GM19351 (cell line): ENCODE measurements at regions not wholly inside any gene's neighbourhood (a gene's known extent, or its start where the extent isn't known, plus 50 kb on each side); places are given as distances from the start of the nearest gene placed in this dataset.

Experiments
- ATAC-seq: cut with Tn5 transposase; IDR thresholded peaks from one replicate; pipeline ENCODE4 v1.9.1; 2021; ENCODE audit warnings: mild to moderate bottlenecking, moderate library complexity; ENCODE audit not compliant: unreplicated experiment

- no peak for ATAC-seq
Observed at GRCh38 chr5:92904021-92904420, 677.0 kb downstream of the NR2F1-AS1 start.

DNA sequence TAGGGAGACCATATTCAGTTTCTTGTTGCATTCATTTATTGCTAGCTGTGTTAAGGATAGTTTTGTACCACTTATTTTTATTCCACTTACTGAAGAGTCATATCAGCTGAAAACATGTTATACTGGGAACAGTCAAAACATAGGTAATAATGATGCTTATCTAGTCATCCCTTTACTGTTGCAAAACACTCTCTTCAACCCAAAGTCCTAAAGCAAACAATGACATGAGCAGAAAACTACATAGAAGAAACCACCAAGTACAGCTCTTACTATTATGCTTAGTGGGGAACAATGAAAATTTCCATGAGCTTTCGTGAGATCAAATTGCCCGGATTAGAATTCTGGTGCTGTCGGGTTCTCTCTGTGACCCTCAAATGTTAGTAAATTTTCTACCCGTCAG lies 681.4 kb downstream of the NR2F1-AS1 start:
- no peak for ATAC-seq

GRCh38 chr5:92896722-92897121 lies 684.3 kb downstream of the NR2F1-AS1 start:
- ATAC-seq = no peak

DNA sequence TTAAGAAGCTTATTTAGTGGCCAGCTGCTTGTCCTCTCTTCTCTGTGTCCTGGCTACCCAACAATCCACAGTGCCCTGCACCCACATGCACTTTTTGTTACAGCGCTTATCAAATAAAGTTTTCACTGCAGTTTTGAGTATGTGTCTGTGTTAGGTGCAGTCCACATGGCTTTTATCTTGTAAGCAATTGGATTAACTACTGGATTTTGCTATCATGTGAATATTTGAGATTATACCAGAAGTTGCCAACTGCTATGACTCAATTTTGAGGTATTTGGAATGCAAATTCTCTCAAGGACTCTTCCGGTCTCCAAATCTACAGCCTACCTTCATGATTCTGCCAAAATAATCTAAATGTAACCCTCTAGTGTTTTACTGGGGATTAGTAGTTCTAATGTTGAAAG lies 690.2 kb downstream of the NR2F1-AS1 start:
- no peak for ATAC-seq

DNA sequence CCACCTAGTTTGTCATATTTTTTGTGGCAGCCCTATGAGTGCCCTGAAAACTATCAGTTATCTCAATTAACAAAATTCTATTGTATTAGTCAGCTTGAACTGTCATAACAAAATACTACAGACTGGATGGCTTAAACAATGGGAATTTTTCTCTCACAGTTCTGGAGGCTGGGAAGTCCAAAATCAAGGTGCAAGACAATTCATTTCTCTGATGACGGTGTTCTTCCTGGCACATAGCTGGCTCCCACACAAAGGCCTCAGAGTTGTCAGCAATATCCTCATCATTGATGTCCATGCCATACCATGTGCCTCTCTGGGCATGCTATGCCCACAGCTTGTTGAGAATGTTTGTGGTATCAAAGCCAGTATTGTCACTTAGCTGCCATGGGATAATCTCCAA lies 691.9 kb downstream of the NR2F1-AS1 start:
- ATAC-seq = no peak

- ATAC-seq = no peak
Observed at GRCh38 chr5:92887254-92887653, 693.8 kb downstream of the NR2F1-AS1 start.

GRCh38 chr5:92886751-92887150 lies 694.3 kb downstream of the NR2F1-AS1 start:
- no peak for ATAC-seq

- ATAC-seq = no peak
Observed at GRCh38 chr5:92885950-92886349, 695.1 kb downstream of the NR2F1-AS1 start.

GRCh38 chr5:92884469-92884868 lies 696.5 kb downstream of the NR2F1-AS1 start:
- no peak for ATAC-seq

- no peak for ATAC-seq
Observed at GRCh38 chr5:92879806-92880543, 701.0 kb downstream of the NR2F1-AS1 start.

GRCh38 chr5:92874790-92875189 lies 706.2 kb downstream of the NR2F1-AS1 start:
- no peak for ATAC-seq

DNA sequence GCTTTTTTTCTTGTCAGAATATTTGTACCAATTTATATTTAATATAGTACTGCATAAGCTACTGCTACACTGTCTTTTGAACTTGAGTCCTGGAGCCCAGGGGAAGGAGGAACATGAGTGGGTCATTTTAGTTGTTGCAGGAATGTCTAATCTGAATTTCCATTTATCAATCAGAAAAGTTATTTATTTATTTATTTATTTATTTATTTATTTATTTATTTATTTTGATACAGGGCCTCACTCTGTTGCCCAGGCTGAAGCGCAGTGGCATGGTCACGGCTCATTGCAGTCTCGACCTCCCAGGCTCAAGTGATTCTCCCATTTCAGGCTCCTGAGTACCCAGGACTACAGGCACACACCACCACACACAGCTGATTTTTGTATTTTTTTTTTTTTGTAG lies 712.6 kb downstream of the NR2F1-AS1 start:
- no peak for ATAC-seq

DNA sequence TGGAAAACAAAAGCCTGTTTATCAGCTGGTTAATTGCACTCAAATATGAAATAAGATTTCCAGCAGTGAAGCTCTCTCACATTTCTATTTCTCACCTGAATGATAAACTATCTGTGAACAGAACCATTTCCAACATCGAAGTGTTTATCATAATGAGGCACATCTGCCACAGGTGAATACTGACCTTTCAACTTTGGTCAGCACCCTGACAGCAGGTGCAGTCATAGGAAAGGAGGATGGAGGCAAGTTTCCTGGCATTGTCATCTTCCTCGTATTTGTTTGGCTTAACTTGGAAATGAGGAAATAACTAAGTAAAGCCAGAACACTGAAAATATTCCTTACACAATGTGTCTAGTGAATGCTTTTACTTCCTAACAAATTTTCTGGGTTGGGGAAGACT lies 716.4 kb downstream of the NR2F1-AS1 start:
- ATAC-seq = no peak

DNA sequence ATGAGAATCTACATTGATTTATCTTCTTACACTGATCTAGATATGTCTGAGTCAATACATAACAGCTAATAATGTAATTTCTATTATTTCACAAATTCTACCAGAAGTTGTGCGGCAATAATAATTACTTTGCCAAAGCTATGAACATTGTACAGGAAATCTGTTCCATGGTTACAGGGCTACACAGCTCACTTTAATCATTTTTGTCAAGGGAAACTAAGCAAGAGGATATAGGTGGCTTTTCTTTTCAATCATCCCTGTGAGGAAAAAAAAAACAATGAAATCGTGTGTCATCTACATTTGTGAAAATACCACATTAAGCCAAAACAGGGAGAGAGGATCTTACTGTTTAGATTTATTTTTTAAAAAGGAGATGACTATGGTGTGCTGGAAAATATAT lies 717.4 kb downstream of the NR2F1-AS1 start:
- no peak for ATAC-seq

DNA sequence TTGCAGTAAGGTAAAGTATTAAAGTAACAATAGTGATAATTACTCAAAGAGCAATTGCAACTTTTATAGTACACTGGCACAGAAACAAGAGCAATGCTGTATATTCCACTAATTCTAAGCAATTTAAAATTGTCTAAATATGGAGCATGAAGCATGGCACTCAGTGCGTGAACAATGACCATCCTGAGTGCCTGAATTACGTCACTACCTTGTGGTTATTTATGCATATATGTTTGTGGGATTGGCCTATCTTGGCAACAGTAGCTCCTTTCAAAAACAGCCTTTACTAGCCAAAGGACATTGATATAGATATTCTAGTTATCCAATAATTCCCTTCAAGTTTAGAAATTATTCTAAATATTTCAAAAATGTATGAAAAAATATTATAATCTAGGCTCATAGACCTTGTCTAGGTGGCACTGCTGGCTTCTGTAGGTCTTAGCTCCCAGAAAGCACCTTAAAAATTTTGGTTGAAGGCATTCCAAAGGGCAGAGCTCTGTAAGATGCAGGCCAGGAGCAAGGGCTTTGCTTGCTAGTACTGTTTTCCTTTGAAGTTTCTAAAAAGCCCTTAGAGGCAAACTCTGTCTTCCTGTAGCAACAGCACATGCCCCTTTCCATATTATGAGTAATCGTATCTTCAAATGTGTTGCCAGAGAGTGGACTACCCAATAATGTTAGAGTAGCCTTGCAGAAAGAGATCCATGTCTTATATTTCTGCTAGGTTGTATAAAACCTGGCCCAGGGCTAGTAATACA lies 719.3 kb downstream of the NR2F1-AS1 start:
- no peak for ATAC-seq

- ATAC-seq = no peak
Observed at GRCh38 chr5:92860061-92860460, 721.0 kb downstream of the NR2F1-AS1 start.

DNA sequence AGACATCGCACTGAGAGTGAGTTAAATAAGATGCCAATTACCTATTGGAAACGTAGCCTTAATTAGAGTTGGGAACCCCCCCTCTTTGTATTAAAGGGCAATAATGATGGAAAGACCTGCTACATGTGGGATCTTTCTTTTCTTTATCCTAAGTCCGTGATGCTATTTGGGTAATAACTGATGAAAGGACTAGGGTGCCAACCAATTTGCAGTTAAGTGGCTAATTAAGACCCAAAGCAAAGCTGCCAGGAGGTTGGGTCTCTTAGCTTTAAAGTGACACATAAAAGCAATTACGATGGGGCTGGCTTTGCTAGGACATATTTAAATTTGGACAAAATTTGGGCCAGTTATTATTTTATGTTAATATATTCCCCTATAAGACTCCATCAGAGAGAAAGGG lies 728.8 kb downstream of the NR2F1-AS1 start:
- ATAC-seq = no peak

DNA sequence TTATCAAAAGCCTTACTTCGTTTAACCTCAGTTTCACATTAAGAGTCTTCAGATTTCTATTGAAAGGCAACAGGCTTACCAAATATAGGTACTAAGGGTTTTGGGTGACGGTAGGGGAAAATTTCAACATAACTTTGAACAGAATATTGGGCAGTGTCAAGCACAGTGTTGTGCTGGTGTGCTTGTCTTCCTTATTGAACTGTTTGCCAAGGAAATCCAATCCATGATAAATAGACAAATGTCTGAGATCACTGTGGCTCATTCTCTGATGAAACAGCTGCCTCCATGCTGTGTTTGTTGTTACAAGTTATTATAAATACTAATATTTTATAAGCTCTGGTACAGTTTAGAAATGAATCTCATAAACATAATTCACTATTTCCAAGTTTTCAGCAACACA lies 730.1 kb downstream of the NR2F1-AS1 start:
- ATAC-seq = no peak

DNA sequence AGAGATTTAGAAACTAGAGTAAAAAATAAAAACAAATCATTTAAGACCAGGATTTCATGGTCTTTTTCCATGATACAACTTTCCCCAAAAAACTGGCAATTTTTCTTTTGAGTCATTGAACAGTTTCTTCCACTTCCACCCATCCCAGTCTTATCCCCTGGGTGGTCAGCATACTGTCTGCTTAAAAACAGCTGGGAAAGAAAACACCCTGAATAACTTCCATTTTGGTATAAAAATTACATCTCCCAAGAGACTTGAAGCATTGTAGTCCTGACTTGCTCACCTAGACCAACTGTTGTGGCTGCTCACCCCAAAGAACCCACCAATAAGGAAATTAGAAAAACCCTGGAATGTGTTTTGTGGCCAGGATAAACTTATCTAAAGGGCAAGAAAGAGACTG lies 731.3 kb downstream of the NR2F1-AS1 start:
- ATAC-seq = no peak

- ATAC-seq = no peak
Observed at GRCh38 chr5:92841604-92842155, 739.3 kb downstream of the NR2F1-AS1 start.

DNA sequence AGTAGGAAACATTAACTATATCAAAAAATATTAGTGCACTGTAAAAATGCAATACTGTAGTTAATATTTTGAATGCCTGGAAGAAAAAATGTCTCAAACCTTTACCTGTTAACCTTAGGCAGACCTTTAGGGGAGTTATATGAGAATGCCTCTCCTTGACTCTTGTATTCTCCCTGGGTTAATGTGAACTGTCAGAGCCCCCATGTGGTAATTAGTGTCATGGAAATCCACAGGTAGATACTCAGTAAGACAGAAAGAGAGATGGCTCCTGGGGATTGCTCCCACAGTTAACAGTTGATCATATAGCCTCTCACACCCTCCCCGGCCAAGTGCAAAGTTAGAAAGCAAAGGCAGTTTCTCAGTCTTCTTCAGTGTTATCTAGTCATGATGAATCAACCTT lies 742.8 kb downstream of the NR2F1-AS1 start:
- ATAC-seq = no peak
